Suppressor macrophage (primary cell): ENCODE measurements at regions not wholly inside any gene's neighbourhood (a gene's known extent, or its start where the extent isn't known, plus 50 kb on each side); places are given as distances from the start of the nearest gene placed in this dataset.
"Not testable (repeated sequence)": the region's sequence is repeated elsewhere in the genome, so short reads cannot be mapped to it uniquely, and the experiment has no call there.

ENCODE experiments used
- DNase-seq, 4 experiments: peaks; one replicate each; pipeline ENCODE4 v3.0.0-alpha.2; 2020 to 2022

DNA sequence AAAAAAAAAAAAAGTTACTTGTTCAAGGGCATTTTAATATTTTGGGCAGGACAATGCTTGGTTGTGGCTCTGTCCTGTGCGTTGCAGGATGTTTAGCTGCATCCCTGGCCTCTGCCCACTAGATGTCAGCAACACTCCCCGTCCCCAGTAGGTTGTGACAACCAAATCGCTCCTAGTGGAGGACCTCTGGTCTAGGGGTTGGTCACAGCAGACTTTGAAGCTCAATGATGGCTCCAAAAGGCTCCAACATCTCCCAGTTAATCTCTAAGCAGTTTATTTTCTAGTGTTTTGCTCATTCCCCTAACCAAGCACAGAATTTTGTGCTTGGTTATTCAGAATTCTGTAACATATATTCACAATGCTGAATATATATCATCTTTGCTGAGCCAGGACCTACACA is 67.0 kb downstream of the CHRNA1 start:
- peak; percentile 75 to 84 (median 82) for DNase-seq

DNA sequence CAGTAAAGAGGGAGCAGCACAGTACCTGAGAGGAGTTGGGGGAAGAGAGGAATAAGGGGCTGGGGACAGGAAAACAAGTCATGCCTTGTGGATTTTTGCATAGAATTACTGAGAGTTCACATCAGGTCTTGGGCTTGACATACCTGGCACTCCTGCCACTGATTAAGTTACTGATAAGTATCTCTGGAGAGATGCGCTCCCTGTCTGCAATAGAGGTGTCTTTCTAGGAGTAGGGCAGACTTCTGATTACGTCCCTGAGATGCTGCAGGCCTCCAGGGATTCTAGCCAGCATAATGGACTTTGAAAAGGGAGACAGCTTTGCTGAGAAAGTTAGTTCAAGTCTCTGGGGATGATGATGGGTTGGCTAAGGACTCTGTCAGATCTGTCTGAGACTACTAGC is 69.4 kb downstream of the CHRNA1 start:
- DNase-seq = no peak

DNA sequence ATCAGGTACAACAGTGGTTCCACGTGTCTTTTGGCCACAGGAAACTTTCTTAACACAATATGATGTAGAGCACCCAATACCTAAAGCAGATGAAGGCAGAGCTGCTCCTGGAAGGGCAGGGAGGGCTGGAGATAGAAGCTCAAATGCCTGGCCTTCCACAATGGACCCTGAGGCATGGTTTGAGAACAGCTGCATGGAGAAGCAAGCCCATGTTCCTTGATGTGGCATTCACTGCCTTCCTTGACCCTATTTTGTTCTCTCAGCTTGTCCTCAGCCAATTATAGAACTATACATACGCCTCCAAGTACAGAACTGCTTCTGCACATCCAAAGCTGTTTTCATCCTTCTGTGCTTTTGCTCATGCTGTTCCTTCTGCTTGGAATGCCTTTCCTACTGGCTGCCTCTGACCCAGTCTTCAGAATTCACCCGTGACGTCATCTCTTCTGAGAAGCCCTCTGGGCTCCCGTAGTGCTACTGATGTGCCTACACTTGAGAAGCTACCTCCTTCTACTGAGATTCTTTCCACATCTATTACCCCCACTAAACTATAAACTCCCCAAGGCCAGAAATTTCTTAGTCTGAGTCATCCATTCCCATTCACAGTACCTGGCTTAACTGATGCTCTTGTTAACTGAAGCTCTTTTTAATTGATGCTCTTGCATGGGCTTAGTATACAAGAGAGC is 69.9 kb downstream of the CHRNA1 start:
- no peak for DNase-seq

DNA sequence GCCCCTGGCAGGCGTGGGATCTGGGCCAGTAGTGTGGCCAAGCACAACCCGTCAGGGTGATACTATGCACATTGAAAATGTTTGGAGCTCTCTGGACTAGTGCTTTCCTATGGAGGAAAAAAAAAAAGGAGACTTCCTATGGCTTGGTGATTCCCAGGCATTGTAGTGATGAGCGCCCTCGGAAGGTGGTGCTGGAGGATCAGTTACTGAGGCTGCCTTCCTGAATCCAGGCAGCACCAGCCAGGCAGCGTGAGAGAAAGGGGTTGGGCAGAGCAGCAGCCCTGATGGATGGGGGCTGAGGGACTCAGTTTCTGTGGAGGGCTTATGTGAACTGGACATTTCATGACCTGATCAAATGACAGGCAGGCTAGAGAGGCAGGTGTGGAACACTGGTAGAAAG is 70.9 kb downstream of the CHRNA1 start:
- DNase-seq = no peak

DNA sequence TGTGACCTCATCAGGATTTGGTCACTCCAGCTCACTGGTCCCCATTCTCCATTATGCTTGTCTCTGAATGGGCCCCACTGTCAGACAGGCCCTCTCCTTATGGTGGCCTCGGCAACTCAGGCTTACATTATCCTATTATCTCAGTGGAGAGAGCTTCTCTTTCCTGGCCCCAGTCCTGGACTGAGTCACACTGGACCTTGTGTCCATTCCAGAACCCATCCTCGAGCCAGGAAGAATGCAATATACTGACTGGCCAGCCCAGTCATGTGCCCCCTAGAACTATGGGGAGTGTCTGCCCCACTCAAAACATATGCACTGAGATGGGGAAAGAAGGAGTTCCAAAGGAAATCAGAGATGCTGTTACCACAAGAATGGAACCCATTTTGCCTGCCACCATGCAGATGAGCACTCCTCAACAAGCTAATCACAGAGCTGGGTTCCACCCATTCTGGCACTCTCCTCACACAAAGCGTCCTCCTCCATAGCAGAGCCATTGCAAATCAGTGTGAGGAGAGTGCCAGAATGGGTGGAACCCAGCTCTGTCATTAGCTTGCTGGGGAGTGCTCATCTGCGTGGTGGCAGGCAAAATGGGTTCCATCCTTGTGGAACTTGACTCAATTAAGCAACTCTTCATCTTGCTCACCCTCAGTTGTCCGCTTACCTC is 71.9 kb downstream of the CHRNA1 start:
- DNase-seq = no peak

DNA sequence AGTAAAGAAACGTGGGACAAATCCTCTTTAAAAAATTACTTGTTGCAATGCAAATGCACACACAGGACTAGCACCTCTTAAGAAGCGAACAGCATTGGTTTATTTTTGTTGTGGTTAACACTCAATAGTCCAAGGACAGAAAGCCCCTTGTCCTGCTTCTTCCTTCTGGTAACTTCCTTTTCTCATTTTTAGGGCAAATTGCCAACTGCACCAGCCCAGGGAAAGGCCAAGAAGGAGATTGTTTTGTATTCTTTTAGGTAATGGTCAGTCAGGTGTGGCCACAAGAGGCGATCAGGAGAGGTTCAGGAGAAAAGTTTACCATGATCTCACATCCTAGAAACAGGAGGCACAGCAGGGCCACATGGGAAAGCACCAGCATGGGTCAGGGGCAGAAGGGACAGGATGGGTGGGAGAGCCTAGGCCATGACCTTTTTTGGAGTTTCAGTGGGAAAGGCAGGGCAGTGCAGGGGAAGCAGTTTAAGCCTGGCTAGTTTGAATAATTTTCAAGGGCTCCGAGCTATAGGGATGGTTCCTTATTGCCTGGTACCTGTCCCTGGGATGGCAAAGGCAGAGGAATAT is 73.0 kb downstream of the CHRNA1 start:
- peak; percentile 47 to 77 (median 63) for DNase-seq

DNA sequence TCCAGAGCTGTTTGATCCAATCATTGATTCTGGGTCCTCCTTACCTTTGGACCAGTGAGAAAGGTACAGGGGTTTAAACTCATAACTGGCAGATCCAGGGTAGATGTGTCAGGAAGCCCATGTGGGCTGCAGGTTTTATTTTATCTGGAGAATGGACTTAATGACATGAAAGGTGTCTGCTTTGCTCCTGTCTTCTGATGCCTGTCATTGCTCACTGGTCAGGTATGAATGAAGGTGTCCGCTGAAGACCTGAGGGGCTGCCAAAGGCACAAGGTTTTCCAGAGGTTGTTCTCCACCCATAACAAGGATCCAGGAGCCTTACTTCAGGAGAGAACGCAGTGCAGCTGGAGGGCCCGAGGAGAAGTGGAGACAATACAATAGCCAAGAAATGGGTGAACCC is 74.2 kb downstream of the CHRNA1 start:
- no peak for DNase-seq

DNA sequence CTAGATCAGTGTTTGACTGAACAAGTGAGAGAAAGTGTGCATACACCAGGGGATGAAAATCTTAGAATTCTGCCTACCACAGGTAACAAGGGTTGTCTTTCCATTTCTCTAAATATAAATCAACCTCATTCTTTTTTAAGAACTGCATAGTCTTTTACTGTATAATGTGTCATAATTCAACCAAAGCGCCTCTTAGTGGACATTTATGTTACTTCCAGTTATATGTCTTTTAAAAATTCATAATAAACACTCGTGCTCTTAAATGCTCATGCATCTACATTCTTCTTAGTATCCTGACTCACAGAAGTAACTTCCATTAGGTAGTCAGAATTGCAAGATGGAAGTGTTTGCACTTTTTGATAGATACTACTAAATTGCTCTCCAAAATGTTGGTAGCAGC is 76.2 kb downstream of the CHRNA1 start:
- peak in 3 of 4 experiments; percentile 38 to 80 (median 71) for DNase-seq

DNA sequence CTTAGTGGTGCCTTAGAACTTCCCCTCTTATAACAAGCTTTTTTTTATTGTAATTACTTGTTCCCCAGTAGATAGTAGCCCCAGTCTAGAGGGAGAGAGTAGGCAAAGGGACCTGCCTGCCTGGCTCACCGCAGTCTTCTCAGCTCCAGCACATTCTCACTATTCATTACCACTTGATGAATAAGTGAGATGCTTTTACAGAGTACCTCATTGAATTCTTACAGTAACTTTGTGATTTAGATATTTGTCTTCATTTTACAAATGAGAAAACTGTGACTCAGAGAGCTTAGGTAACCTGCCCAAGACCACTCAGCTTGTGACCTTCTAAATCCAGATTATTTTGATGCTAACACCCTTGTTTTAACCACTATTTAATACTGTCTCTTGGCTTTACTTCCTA is 77.8 kb downstream of the CHRNA1 start:
- DNase-seq = no peak

DNA sequence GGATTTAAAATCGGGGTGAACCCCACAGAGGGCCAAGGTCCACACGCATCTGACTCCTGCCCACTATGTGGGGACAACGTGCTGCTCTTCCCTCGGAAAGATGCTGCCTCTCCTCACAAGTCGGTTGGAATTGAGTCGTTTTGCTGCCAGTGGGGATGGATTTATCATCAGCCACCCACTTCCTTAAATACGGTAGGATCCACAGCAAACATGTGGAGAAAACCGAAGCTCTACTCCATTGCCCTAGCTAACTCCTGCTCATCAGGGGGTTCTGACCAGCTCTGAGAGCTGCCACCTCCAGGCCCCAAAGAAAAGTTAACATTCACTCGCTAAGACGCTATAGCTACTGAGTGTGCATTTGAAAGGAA is 80.9 kb downstream of the CHRNA1 start:
- peak; percentile 35 to 60 (median 56) for DNase-seq

DNA sequence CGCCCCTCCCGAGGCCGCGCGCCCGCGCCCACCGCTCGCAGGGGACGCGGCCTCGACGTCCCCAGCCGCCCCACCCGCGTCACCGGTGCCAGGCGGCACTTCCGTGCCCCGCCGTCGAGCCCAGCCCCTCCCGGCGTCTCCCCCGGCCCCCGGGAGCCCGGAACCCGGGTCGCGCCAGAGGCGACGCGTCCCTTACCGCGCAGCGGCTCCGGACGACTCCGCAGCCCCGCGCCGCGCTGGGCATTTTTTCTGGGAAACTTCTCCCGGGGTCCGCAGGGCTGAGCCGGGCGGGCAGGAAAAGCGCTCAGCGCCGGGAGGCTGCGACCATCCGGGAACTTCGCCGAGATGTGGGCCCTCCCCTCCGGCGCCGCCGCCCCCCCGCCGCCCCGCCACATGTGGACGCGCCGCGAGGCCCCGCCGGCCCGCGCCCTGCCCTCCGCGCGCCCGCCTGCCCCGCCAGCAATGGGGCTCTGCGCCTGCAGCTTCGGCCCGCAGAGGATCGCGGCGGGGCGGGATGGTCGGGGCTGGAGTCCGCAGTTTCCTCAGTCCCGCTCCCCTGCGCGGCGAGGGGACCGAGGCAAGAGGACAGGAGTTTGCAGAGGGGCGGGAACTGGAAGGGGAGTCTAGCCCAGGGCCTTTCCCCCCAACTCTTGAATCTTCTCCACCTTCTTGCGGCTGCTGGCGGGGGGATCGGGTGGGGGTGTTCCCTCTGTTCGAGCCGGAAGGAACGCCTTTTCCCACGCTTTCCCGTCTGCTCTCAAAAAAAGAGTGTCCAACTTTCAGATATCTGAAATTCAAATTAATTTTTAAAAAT is 81.5 kb downstream of the CHRNA1 start:
- peak; percentile 44 to 82 (median 60) for DNase-seq

DNA sequence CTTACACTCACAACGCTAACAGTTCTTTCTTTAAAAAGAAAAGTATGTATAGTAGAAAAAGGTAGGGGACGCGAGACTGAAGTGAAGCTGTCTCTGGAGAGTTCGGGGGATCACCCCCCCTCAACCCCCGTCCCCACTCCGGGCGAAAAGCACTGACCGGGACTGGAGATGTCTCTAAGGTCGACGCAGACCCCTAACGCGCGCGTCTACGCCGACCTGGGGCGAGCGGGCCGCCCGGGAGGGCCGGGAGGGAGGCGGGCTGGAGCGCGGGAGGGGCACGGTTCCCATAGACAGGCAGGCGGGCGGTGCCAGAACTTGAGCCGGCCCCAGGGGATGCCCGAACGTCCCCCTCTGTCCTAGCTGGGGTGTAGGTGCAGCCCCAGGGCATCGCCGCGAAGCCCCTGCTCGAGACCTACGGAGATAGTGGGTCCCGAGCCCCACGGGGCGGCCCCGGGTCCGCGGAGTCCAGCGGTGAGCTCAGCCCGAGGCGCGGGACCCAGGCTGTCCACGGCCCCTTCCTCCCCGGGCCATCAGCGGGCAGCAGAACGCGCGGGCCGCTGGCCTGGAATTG is 82.2 kb downstream of the CHRNA1 start:
- DNase-seq = peak in 3 of 4 experiments; percentile 22 to 59 (median 45)

DNA sequence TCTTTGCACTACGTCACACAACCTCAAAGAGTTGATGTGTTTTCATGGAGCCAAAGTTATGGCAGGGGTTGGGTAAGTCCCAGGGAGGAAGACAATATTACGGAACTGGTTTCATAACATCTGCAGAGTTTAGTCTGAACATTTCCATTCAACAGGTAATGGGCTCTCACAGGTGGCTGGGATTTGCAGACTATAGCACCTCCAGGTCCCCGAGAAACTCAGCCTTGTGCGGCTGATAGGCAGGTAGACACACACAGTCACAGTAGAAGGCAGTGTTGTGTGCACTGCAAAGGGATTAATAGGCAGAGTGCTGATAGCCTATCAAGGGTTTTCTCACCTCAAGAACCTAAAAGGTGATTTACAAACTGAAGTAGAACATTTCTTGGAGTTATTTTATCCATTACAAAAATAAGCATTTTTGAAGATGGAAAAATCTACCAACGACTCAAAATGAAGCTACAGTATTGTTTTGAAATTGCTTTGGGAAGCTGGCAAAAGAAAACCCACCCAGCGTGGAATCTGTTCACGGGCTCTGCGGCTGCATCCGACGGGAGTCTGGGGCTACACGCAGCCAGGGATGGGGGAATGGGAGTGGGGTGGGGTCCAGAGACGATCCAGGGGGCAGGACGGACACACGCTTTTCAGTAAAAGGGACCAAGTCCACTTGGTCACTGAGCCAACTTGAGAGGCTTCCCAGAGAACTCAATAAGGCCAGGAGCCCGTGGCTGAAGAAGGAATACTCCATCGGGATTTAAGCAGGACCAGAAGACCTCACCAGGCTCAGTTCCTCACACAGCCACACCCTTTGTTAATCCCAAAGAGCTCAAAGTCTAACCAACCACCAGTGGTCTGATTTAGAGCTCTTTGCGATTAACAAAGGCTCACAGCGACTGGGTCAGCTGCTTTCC is 82.9 kb downstream of the CHRNA1 start:
- peak in 3 of 4 experiments; percentile 25 to 33 (median 28) for DNase-seq

DNA sequence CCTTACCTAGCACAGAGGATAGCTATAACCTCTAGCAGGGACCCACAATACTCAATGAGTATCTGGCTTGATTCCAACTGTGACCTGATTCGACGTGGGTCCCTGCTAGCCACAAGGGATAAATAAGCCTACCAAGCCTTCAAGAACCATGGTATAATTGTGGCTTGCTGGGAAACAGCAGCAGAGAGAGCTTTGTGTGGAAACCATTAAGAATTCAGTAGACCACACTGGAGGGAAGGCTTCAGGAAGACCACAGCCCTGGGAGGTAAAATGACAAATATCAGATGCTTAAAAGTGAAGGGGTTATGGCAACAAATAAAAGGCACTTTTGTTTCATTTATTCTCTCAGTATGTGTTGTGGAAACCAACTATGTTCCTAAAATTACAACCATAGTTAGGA is 82.6 kb upstream of the WIPF1 start:
- no peak for DNase-seq

DNA sequence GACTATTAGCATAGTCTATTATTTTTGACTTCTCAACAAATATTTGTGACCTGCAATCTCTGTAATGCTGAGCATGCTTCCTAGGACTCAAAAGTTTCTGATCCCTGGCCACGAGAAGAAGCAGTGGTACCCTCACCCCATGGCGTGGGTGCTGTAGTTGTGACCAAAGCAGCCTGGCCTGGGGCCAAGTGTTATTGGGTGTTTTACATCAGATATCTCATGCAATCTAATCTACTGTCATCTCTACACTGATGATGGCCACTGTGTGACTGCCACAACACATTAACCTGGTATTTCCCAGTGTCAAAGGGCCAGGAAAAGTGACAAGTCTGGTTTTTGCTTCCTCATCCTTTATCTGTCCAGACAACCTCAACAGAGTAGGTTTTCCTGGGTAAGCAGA is 80.8 kb upstream of the WIPF1 start:
- no peak for DNase-seq

DNA sequence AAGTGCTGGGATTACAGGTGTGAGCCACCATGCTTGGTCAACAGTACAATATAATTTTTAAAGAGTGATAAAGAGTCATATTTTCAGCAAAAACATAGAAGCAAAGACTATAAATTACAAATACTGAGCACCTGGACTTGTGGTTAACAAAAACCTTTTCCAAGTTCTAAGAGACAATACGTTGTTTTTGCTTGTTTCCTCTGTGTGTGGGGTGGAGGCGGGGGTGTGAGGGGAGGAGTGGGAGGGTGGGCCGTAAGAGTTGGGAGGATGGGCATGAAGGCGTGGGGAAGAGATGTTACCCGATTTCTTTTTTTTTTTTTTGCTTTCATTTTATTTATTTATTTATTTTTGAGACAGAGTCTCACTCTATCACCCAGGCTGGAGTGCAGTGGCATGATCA is 78.0 kb upstream of the WIPF1 start:
- DNase-seq = no peak

DNA sequence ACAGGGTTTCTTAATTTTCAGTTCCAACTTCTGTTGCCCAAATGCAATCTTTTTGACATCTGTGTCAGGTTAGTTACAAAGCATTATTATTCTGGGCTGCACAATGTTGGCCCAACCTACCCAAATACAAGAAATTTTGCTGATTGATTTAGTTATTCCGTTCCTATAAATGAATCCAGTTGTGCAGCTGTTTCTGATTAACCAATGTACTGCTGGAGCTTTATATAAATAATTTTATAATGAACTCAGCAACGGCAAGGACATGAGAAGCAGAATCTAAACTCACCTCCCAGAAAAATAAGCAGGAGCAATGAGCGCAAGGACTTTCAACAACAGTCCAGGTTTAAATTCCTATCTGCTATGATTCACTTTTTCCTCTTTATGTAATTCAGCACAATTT is 76.3 kb upstream of the WIPF1 start:
- no peak for DNase-seq

DNA sequence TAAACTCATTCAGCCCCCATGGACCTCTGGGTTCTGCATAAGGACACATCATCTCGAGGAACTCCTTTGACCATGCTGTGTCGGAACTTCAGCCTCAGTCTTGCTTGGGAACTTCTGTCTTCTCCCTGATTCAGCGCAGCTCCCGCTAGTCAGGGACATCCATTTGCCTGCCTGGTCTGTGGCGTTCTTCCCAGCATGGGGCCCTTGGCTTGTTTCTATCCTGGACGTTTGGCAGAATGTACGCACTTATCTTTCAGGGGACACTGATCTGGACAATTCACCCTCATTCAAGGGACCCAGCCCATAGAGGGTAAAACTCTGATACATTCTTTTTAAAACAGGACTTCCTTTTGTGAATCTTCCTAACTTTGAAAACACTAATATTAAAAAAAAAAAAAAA is 75.8 kb upstream of the WIPF1 start:
- DNase-seq = no peak

DNA sequence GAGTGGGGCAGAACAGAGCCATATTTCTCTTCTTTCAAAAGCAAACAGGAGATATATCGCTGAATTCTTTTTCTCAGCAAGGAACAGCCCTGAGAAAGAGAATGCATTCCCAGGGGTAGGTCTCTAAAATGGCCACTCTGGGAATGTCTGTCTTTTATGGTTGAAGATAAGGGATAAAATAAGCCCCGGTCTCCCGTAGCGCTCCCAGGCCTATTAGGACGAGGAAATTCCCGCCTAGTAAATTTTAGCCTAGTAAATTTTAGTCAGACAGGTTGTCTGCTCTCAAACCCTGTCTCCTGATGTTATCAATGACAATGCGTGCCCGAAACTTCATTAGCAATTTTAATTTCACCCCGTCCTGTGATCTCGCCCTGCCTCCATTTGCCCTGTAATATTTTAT is 73.9 kb upstream of the WIPF1 start:
- not testable (repeated sequence) for DNase-seq

DNA sequence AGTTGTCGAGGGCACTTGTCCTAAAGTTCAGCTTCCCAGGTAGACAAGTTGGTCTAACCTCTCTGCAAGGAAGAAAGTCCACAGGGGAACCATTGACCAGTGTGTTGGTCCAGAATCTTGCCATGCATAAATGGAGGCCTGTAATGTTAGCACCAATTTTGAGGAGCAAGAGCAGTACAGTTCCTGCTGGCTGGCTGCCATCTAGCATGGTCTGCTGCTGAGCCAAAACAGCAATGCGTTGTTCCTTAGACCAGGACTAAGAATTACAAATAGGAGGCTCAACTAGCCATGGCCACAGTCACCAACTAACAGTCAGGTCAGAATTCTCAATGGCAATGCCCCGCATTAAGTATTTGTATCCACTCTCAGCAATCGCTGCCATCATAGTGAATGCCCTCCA is 72.8 kb upstream of the WIPF1 start:
- DNase-seq = no peak

DNA sequence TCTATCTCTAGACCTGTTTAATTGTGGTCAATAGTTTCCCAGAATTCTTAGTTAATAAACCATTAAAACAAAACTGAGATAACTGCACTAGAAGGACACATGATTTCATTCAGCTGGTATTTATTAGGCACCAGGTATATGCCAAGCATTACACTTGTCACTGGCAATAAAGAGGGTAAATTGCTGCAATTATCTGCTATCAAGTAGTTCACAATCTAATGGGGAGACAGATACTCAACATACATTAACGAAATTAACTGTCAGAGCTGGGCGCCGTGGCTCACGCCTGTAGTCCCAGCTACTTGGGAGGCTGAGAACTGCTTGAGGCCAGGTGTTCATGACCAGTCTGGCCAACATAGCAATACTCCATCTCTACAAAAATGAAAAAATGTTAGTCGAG is 71.7 kb upstream of the WIPF1 start:
- DNase-seq = no peak

DNA sequence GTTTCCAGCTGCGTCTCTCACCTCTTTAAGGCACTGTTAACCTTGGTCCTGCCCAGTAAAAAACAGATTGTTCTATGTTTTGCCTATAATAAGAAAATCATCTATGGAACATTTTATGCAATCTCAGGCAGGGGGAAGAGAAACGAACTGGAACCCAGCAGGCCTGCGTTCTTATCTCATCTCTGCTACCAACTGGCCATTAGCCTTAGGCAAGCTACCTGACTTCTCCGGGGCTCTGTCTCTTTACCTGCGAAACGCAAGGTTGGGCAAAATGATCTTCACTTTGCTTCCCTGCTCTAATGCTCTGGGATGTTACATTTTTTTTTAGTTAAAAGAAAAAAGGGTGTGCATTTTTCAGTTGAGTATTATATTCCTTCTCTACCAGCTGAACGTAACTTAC is 70.5 kb upstream of the WIPF1 start:
- no peak for DNase-seq
